ENCODE measurements at regions not wholly inside any gene's neighbourhood (a gene's known extent, or its start where the extent isn't known, plus 50 kb on each side); places are given as distances from the start of the nearest gene placed in this dataset.

DNA sequence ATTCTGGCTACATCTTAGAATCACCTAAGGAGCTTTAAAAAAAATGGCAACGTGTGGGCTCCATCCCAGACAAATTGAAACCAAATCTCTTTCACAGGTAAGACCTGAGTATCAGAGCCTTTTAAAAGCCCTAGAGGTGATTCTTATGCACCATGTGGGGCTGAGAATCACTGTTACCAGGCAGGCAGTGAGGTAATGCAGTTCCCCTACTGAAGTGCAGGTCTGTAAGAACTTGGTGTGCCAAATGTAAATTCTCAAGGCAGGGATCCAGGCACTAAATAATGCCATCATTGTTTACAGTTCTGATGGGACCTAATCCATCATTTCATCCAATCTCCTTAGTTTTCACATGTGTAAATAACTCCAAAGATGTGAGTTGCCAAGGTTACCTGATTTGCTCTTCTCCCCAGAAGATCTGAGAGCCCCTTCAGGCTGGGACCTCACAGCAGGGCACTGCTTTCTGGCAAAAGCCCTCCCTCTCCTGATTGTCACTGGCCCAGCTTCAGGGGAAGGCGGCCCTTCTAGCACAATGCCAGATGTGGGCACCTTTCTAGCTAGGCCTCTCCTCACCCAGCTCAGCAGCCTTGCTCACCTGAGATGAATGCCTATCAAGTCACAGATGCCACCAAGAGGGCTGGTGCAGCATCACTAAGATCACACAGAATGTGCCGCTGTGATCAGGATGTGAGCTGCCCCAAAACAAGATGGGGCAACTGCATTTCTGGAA lies 73.6 kb upstream of the RGPD5 start:
- TF ChIP-seq ZFX (IDR thresholded peaks at IDR 0.05) (no peak), CTCF (conservative IDR thresholded peaks at IDR 0.05) (no peak)

Data from C4-2B (cell line).